ENCODE measurements at regions not wholly inside any gene's neighbourhood (a gene's known extent, or its start where the extent isn't known, plus 50 kb on each side); places are given as distances from the start of the nearest gene placed in this dataset.

- TF ChIP-seq CTCF (IDR thresholded peaks at IDR 0.05) (no peak), POLR2A (IDR thresholded peaks at IDR 0.05) (no peak)
Measured at GRCh38 chr5:120159155-120159554, 304.9 kb upstream of the PRR16 start.
